HepG2 (cell line): ENCODE measurements at regions not wholly inside any gene's neighbourhood (a gene's known extent, or its start where the extent isn't known, plus 50 kb on each side); places are given as distances from the start of the nearest gene placed in this dataset.

Experiments
- ARID3A ChIP-seq: IDR thresholded peaks from 2 replicates; pipeline ENCODE4 v1.6.1; 2012; ENCODE audit warnings: low read depth, low read length, improper control_type of control experiment
- ERF ChIP-seq: IDR thresholded peaks from 2 replicates; pipeline ENCODE4 v1.6.1; 2018; ENCODE audit warnings: missing biosample characterization, missing genetic modification reagents
- FOXA1 ChIP-seq, 2 experiments: fragments of 450-650 bp in 1 of 2; sonication (generic) in 1 of 2; formaldehyde crosslinking in 1 of 2; IDR thresholded peaks; 2 replicates each; pipeline versions ENCODE4 v1.4.0 to v1.6.1; 2016 to 2020; ENCODE audit warnings: missing genetic modification reagents in 1 of 2
- U2AF2 ChIP-seq: fragments of 200-400 bp; formaldehyde crosslinking; IDR thresholded peaks from 2 replicates; pipeline ENCODE4 v1.6.1; 2017; ENCODE audit warnings: low read depth, mild to moderate bottlenecking, low read length
- ZBTB10 ChIP-seq: sonication (generic); formaldehyde crosslinking; IDR thresholded peaks from 2 replicates; pipeline ENCODE4 v1.4.0; 2020; ENCODE audit warnings: missing genetic modification reagents, borderline replicate concordance
- ZBTB33 ChIP-seq: sonication (generic); formaldehyde crosslinking; IDR thresholded peaks from 2 replicates; pipeline ENCODE4 v1.4.0; 2020; ENCODE audit warnings: missing genetic modification reagents
- ZBTB37 ChIP-seq: sonication (generic); formaldehyde crosslinking; IDR thresholded peaks from 2 replicates; pipeline ENCODE4 v1.4.0; 2020; ENCODE audit warnings: mild to moderate bottlenecking, missing genetic modification reagents
- ZBTB4 ChIP-seq: sonication (generic); formaldehyde crosslinking; IDR thresholded peaks from 2 replicates; pipeline ENCODE4 v1.4.0; 2020; ENCODE audit warnings: missing genetic modification reagents, mild to moderate bottlenecking, borderline replicate concordance
- ZFP36 ChIP-seq: fragments of 150-350 bp; IDR thresholded peaks from 2 replicates; pipeline ENCODE4 v1.6.1; 2018; ENCODE audit warnings: borderline replicate concordance, low read length, low read depth; ENCODE audit not compliant: partially characterized antibody
- ZFP62 ChIP-seq: sonication (generic); formaldehyde crosslinking; IDR thresholded peaks from 2 replicates; pipeline ENCODE4 v1.4.0; 2020; ENCODE audit warnings: missing genetic modification reagents
- ZKSCAN5 ChIP-seq: sonication (generic); formaldehyde crosslinking; IDR thresholded peaks from 2 replicates; pipeline ENCODE4 v1.5.1; 2020; ENCODE audit warnings: mild to moderate bottlenecking, missing genetic modification reagents
- ZNF276 ChIP-seq: sonication (generic); formaldehyde crosslinking; IDR thresholded peaks from 2 replicates; pipeline ENCODE4 v1.4.0; 2020; ENCODE audit warnings: mild to moderate bottlenecking, low read depth, missing genetic modification reagents
- ZNF362 ChIP-seq: sonication (generic); formaldehyde crosslinking; IDR thresholded peaks from 2 replicates; pipeline ENCODE4 v1.4.0; 2020; ENCODE audit warnings: missing genetic modification reagents, mild to moderate bottlenecking, borderline replicate concordance

- TF ChIP-seq ZBTB37 (CRISPR knock-in tag): no peak
- no peak for TF ChIP-seq U2AF2
- TF ChIP-seq FOXA1 (IDR thresholded peaks at IDR 0.05): 0 out of 2 replicates have a peak, but pooled peaks have one; percentile 14
- TF ChIP-seq FOXA1 (CRISPR knock-in tag; IDR thresholded peaks at IDR 0.05): peak; percentile 63; the same call in 1 of the 2 replicates
- no peak for TF ChIP-seq ZBTB10 (CRISPR knock-in tag)
- peak; percentile 54; the same call in 1 of the 2 replicates for TF ChIP-seq ARID3A
- peak; percentile 93 for TF ChIP-seq ZNF362
- TF ChIP-seq ZBTB4 (CRISPR knock-in tag): no peak
- TF ChIP-seq ZFP62 (CRISPR knock-in tag): no peak
- no peak for TF ChIP-seq ZNF276 (CRISPR knock-in tag)
- TF ChIP-seq ZBTB33 (CRISPR knock-in tag): no peak
- TF ChIP-seq ZFP36: no peak
- TF ChIP-seq ERF (CRISPR knock-in tag): 0 out of 2 replicates have a peak, but pooled peaks have one; percentile 27
- no peak for TF ChIP-seq ZKSCAN5 (CRISPR knock-in tag)
Measured at GRCh38 chr2:139259422-139260051, 479.3 kb upstream of the NXPH2 start (continued).
